K562 (cell line): ENCODE measurements at regions not wholly inside any gene's neighbourhood (a gene's known extent, or its start where the extent isn't known, plus 50 kb on each side); places are given as distances from the start of the nearest gene placed in this dataset.

ENCODE experiments used
- ATF3 ChIP-seq, 2 experiments: fragments of 450-650 bp in 1 of 2; sonication (generic) in 1 of 2; formaldehyde crosslinking in 1 of 2; IDR thresholded peaks in 1 of 2; conservative IDR thresholded peaks in 1 of 2; 2 replicates each; pipeline versions ENCODE4 v1.6.1 to v1.8.1; 2016 to 2023; ENCODE audit warnings: mild to moderate bottlenecking in 2 of 2, moderate library complexity in 2 of 2, inconsistent platforms in 1 of 2, missing genetic modification reagents in 1 of 2
- FIP1L1 ChIP-seq: fragments of 200-400 bp; formaldehyde crosslinking; IDR thresholded peaks from 2 replicates; pipeline ENCODE4 v1.6.1; 2018; ENCODE audit warnings: mild to moderate bottlenecking, low read depth, low read length; ENCODE audit not compliant: poor library complexity, severe bottlenecking
- HDGF ChIP-seq: fragments of 450-650 bp; IDR thresholded peaks from 2 replicates; pipeline ENCODE4 v1.6.1; 2016
- HIVEP1 ChIP-seq: fragments of 250-450 bp; sonication (Bioruptor Pico); IDR thresholded peaks from 2 replicates; pipeline ENCODE4 v1.4.0; 2020; ENCODE audit warnings: mild to moderate bottlenecking
- JUNB ChIP-seq: fragments of 450-650 bp; formaldehyde crosslinking; conservative IDR thresholded peaks from 2 replicates; pipeline ENCODE4 v1.4.0; 2020; ENCODE audit warnings: mild to moderate bottlenecking
- REST ChIP-seq, 2 experiments: fragments of 450-650 bp; formaldehyde crosslinking in 1 of 2; IDR thresholded peaks; 2 replicates each; pipeline versions ENCODE4 v1.4.0 to v1.6.1; 2014 to 2020; ENCODE audit warnings: mild to moderate bottlenecking in 2 of 2, borderline replicate concordance in 1 of 2, low read depth in 1 of 2
- TAF1 ChIP-seq: IDR thresholded peaks from 2 replicates; pipeline ENCODE4 v1.6.1; 2011; ENCODE audit warnings: mild to moderate bottlenecking, low read length, moderate library complexity; ENCODE audit not compliant: insufficient read depth, control insufficient read depth, severe bottlenecking; ENCODE audit errors: extremely low read depth

- TF ChIP-seq FIP1L1 (no peak), ATF3 (IDR thresholded peaks at IDR 0.05) (no peak), ATF3 (CRISPR knock-in tag; conservative IDR thresholded peaks at IDR 0.05) (no peak), TAF1 (no peak), HDGF (no peak), HIVEP1 (no peak), JUNB (no peak), REST (IDR thresholded peaks at IDR 0.05; ENCODE audit: borderline replicate concordance) (no peak), REST (CRISPR knock-in tag; IDR thresholded peaks at IDR 0.05; ENCODE audit: low read depth) (no peak)
Measured at GRCh38 chr2:216752855-216753505, 57.6 kb upstream of the IGFBP5 start.
